ENCODE measurements at regions not wholly inside any gene's neighbourhood (a gene's known extent, or its start where the extent isn't known, plus 50 kb on each side); places are given as distances from the start of the nearest gene placed in this dataset.

GRCh38 chr18:40063488-40063887, 1891.5 kb upstream of the PIK3C3 start:
- H2AFZ ChIP-seq (ENCODE audit: control insufficient read depth, low read depth, low read length): no peak overlapping the region
- no peak for ATAC-seq
- FAIRE-seq: no peak

More at GRCh38 chr18:40063488-40063887, 1891.5 kb upstream of the PIK3C3 start:
- intact Hi-C loops (cut with micrococcal nuclease; ENCODE audit: unreplicated experiment): no loop called here
- DNase-seq (ENCODE audit: low read depth, low spot score): no peak
- H3K27me3 ChIP-seq (replicated peaks in 1 of 2; ENCODE audit: control insufficient read depth in 2 of 2, insufficient read depth in 2 of 2, low read length in 1 of 2): no peaks in the 10 kb centered on the region
- H3K9me3 ChIP-seq (replicated peaks; ENCODE audit: control insufficient read depth, insufficient read depth, low read length): no peaks in the 10 kb centered on the region
- no peak for TF ChIP-seq SIN3A (IDR thresholded peaks at IDR 0.05; ENCODE audit: low read depth, low read length)
- TF ChIP-seq PBX3 (IDR thresholded peaks at IDR 0.05; ENCODE audit: insufficient replicate concordance, low read depth, low read length): no peak
- no peak for TF ChIP-seq CEBPB (IDR thresholded peaks at IDR 0.05; ENCODE audit: borderline replicate concordance in 1 of 2, low read depth in 2 of 2, low read length in 2 of 2)
- TF ChIP-seq NKRF (conservative IDR thresholded peaks at IDR 0.05): no peak
- TF ChIP-seq RELB (IDR thresholded peaks at IDR 0.05; ENCODE audit: low read depth): no peak
- no peak for TF ChIP-seq HCFC1 (IDR thresholded peaks at IDR 0.05; ENCODE audit: low read length)
- in situ Hi-C loops (cut with MboI): no loop called here
- ChIA-PET RAD21 (ENCODE audit: unreplicated experiment) (no interaction called here), SMC1A (ENCODE audit: uncharacterized antibody, unreplicated experiment) (no interaction called here), POLR2A (no interaction called here), CTCF (no interaction called here)
- H3K4me1 ChIP-seq (ENCODE audit: control insufficient read depth, insufficient read depth, low read length): no peaks in the 10 kb centered on the region
- no peak overlapping the region for H3K9ac ChIP-seq (ENCODE audit: control insufficient read depth, insufficient read depth, low read length)
- no peak overlapping the region for H3K4me2 ChIP-seq (ENCODE audit: control insufficient read depth, insufficient read depth)
- no peaks in the 10 kb centered on the region for H3K79me2 ChIP-seq (ENCODE audit: control insufficient read depth, insufficient read depth, low read length)
- H3K27ac ChIP-seq (ENCODE audit: control insufficient read depth, insufficient read depth): no peak overlapping the region
- no peaks in the 10 kb centered on the region for H3K36me3 ChIP-seq (ENCODE audit: control insufficient read depth in 2 of 2, insufficient read depth in 2 of 2, low read length in 1 of 2)
- no TSS peak for BruUV-seq (replicated peaks)
- H4K20me1 ChIP-seq (ENCODE audit: control insufficient read depth, insufficient read depth): no peaks in the 10 kb centered on the region; the same call in 1 of the 2 replicates
- no peak overlapping the region for H3K4me3 ChIP-seq

All from GM12878 (cell line).